Panc1 (cell line): ENCODE measurements at regions not wholly inside any gene's neighbourhood (a gene's known extent, or its start where the extent isn't known, plus 50 kb on each side); places are given as distances from the start of the nearest gene placed in this dataset.

Experiments
- POLR2AphosphoS5 ChIP-seq: IDR thresholded peaks from 2 replicates; pipeline ENCODE4 v1.6.1; 2012; ENCODE audit warnings: mild to moderate bottlenecking, low read depth, low read length, moderate library complexity
- SIN3A ChIP-seq: IDR thresholded peaks from 2 replicates; pipeline ENCODE4 v1.6.1; 2012; ENCODE audit warnings: low read depth, mild to moderate bottlenecking, low read length, moderate library complexity, borderline replicate concordance; ENCODE audit not compliant: insufficient read depth
- TCF7L2 ChIP-seq: IDR thresholded peaks from 2 replicates; pipeline ENCODE4 v1.6.1; 2011; ENCODE audit warnings: mild to moderate bottlenecking, low read depth, low read length, inconsistent platforms
- TF ChIP-seq, protein P1 (sequence below): fragments of 450-650 bp; IDR thresholded peaks from 2 replicates; pipeline ENCODE4 v1.5.1; 2017; ENCODE audit warnings: mild to moderate bottlenecking
- TF ChIP-seq, protein P2 (sequence below), 2 experiments: IDR thresholded peaks; 2 replicates each; pipeline ENCODE4 v1.6.1; 2011 to 2012; ENCODE audit warnings: low read depth in 2 of 2, control low read depth in 1 of 2, low read length in 1 of 2, mild to moderate bottlenecking in 1 of 2, moderate library complexity in 1 of 2; ENCODE audit not compliant: insufficient read depth in 1 of 2

DNA sequence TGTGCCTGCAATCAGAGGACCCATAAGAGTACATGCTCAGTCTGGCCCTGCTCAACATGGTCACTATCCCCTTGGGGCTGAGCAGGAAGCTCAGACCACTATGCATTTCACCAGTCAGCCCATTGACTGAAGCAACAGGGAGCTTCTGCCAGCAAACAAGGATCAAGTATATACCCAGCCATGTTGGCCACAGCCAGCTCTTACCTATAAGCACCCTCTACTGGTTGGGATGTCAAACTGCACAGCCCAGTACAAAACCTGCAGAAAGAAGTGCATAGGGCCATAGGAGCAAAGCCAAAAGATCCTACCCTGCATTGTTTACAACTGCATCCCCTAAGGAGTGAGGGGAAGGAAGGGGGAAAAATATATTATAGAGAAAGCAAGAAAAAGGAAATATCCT lies 214.4 kb upstream of the CPEB2 start:
- TF ChIP-seq, protein P1, sequence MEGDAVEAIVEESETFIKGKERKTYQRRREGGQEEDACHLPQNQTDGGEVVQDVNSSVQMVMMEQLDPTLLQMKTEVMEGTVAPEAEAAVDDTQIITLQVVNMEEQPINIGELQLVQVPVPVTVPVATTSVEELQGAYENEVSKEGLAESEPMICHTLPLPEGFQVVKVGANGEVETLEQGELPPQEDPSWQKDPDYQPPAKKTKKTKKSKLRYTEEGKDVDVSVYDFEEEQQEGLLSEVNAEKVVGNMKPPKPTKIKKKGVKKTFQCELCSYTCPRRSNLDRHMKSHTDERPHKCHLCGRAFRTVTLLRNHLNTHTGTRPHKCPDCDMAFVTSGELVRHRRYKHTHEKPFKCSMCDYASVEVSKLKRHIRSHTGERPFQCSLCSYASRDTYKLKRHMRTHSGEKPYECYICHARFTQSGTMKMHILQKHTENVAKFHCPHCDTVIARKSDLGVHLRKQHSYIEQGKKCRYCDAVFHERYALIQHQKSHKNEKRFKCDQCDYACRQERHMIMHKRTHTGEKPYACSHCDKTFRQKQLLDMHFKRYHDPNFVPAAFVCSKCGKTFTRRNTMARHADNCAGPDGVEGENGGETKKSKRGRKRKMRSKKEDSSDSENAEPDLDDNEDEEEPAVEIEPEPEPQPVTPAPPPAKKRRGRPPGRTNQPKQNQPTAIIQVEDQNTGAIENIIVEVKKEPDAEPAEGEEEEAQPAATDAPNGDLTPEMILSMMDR: peak; percentile 21
- TF ChIP-seq, protein P2, sequence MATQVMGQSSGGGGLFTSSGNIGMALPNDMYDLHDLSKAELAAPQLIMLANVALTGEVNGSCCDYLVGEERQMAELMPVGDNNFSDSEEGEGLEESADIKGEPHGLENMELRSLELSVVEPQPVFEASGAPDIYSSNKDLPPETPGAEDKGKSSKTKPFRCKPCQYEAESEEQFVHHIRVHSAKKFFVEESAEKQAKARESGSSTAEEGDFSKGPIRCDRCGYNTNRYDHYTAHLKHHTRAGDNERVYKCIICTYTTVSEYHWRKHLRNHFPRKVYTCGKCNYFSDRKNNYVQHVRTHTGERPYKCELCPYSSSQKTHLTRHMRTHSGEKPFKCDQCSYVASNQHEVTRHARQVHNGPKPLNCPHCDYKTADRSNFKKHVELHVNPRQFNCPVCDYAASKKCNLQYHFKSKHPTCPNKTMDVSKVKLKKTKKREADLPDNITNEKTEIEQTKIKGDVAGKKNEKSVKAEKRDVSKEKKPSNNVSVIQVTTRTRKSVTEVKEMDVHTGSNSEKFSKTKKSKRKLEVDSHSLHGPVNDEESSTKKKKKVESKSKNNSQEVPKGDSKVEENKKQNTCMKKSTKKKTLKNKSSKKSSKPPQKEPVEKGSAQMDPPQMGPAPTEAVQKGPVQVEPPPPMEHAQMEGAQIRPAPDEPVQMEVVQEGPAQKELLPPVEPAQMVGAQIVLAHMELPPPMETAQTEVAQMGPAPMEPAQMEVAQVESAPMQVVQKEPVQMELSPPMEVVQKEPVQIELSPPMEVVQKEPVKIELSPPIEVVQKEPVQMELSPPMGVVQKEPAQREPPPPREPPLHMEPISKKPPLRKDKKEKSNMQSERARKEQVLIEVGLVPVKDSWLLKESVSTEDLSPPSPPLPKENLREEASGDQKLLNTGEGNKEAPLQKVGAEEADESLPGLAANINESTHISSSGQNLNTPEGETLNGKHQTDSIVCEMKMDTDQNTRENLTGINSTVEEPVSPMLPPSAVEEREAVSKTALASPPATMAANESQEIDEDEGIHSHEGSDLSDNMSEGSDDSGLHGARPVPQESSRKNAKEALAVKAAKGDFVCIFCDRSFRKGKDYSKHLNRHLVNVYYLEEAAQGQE (IDR thresholded peaks at IDR 0.05; ENCODE audit: insufficient read depth in 1 of 2, low read depth in 2 of 2, low read length in 1 of 2): no peak
- TF ChIP-seq TCF7L2: no peak
- no peak for TF ChIP-seq POLR2AphosphoS5
- TF ChIP-seq SIN3A: no peak
